H9 (cell line): ENCODE measurements at regions not wholly inside any gene's neighbourhood (a gene's known extent, or its start where the extent isn't known, plus 50 kb on each side); places are given as distances from the start of the nearest gene placed in this dataset.

ENCODE experiments used
- DNase-seq: peaks from one replicate; pipeline ENCODE4 v3.0.0-alpha.2; 2017
- H2AFZ ChIP-seq: one replicate; pipeline ENCODE4 v1.6.1; 2013; ENCODE audit warnings: mild to moderate bottlenecking, low read length, control low read depth, moderate library complexity
- H2AK5ac ChIP-seq: 2 replicates; pipeline ENCODE4 v1.6.1; 2013; ENCODE audit warnings: low read length, control low read depth, mixed read lengths; ENCODE audit not compliant: insufficient read length
- H2BK120ac ChIP-seq: one replicate; pipeline ENCODE4 v1.6.1; 2013; ENCODE audit warnings: low read depth, mild to moderate bottlenecking, low read length, control low read depth, inconsistent platforms; ENCODE audit not compliant: poor library complexity, severe bottlenecking
- H2BK12ac ChIP-seq: 2 replicates; pipeline ENCODE4 v1.6.1; 2013; ENCODE audit warnings: low read length, control low read depth, mixed read lengths, low read depth; ENCODE audit not compliant: insufficient read length
- H2BK15ac ChIP-seq: 2 replicates; pipeline ENCODE4 v1.6.1; 2013; ENCODE audit warnings: low read depth, low read length, control low read depth
- H2BK20ac ChIP-seq: one replicate; pipeline ENCODE4 v1.6.1; 2013; ENCODE audit warnings: low read depth, mild to moderate bottlenecking, low read length, control low read depth, inconsistent platforms; ENCODE audit not compliant: poor library complexity, severe bottlenecking
- H2BK5ac ChIP-seq: 2 replicates; pipeline ENCODE4 v1.6.1; 2013; ENCODE audit warnings: low read length, control low read depth, mixed read lengths; ENCODE audit not compliant: insufficient read length
- H3K14ac ChIP-seq: 2 replicates; pipeline ENCODE4 v1.6.1; 2013; ENCODE audit warnings: low read length, control low read depth; ENCODE audit not compliant: insufficient read depth
- H3K18ac ChIP-seq: 2 replicates; pipeline ENCODE4 v1.6.1; 2013; ENCODE audit warnings: low read depth, mild to moderate bottlenecking, mixed read lengths, low read length, control low read depth; ENCODE audit not compliant: insufficient read length
- H3K23ac ChIP-seq: 2 replicates; pipeline ENCODE4 v1.6.1; 2013; ENCODE audit warnings: low read length, control low read depth, mixed read lengths, low read depth; ENCODE audit not compliant: insufficient read length
- H3K23me2 ChIP-seq: 2 replicates; pipeline ENCODE4 v1.6.1; 2013; ENCODE audit warnings: low read depth, mild to moderate bottlenecking, mixed read lengths, low read length, control low read depth; ENCODE audit not compliant: insufficient read length, poor library complexity, severe bottlenecking
- H3K27ac ChIP-seq: 2 replicates; pipeline ENCODE4 v1.5.1; 2013; ENCODE audit warnings: low read length, control low read depth, mixed read lengths, low read depth; ENCODE audit not compliant: insufficient read length
- H3K27me3 ChIP-seq: 2 replicates; pipeline ENCODE4 v1.6.1; 2013; ENCODE audit warnings: low read length, control low read depth, inconsistent platforms; ENCODE audit not compliant: insufficient read depth
- H3K4ac ChIP-seq: 2 replicates; pipeline ENCODE4 v1.6.1; 2013; ENCODE audit warnings: low read depth, mild to moderate bottlenecking, control low read depth, inconsistent platforms, low read length, moderate library complexity
- H3K4me1 ChIP-seq: 2 replicates; pipeline ENCODE4 v1.6.1; 2013; ENCODE audit warnings: low read length, control low read depth, inconsistent platforms; ENCODE audit not compliant: insufficient read depth
- H3K4me2 ChIP-seq: 2 replicates; pipeline ENCODE4 v1.6.1; 2013; ENCODE audit warnings: low read length, control low read depth, mixed read lengths; ENCODE audit not compliant: insufficient read length, insufficient read depth
- H3K56ac ChIP-seq: 2 replicates; pipeline ENCODE4 v1.6.1; 2013; ENCODE audit warnings: low read depth, mild to moderate bottlenecking, mixed read lengths, low read length, control low read depth; ENCODE audit not compliant: insufficient read length
- H3K79me1 ChIP-seq: 2 replicates; pipeline ENCODE4 v1.6.1; 2013; ENCODE audit warnings: low read depth, mild to moderate bottlenecking, moderate library complexity, low read length, control low read depth, inconsistent platforms; ENCODE audit not compliant: insufficient read depth, poor library complexity, severe bottlenecking
- H3K79me2 ChIP-seq: 2 replicates; pipeline ENCODE4 v1.6.1; 2013; ENCODE audit warnings: low read length, control low read depth, inconsistent platforms; ENCODE audit not compliant: insufficient read depth
- H3K9ac ChIP-seq: 2 replicates; pipeline ENCODE4 v1.6.1; 2013; ENCODE audit warnings: low read length, control low read depth, mixed read lengths; ENCODE audit not compliant: insufficient read length; ENCODE audit errors: extremely low read depth
- H3K9me3 ChIP-seq: one replicate; pipeline ENCODE4 v1.6.1; 2013; ENCODE audit warnings: low read depth, low read length, inconsistent platforms; ENCODE audit not compliant: control insufficient read depth
- H3T11ph ChIP-seq: one replicate; pipeline ENCODE4 v1.6.1; 2013; ENCODE audit warnings: mild to moderate bottlenecking, low read length, control low read depth, inconsistent platforms
- H4K20me1 ChIP-seq: one replicate; pipeline ENCODE4 v1.6.1; 2013; ENCODE audit not compliant: control insufficient read depth, insufficient read length, insufficient read depth
- H4K5ac ChIP-seq: 2 replicates; pipeline ENCODE4 v1.6.1; 2013; ENCODE audit warnings: low read depth, mild to moderate bottlenecking, mixed read lengths, low read length, control low read depth; ENCODE audit not compliant: insufficient read length
- H4K8ac ChIP-seq: replicated peaks from 2 replicates; pipeline ENCODE4 v1.6.1; 2013; ENCODE audit warnings: low read length, control low read depth, mixed read lengths, low read depth; ENCODE audit not compliant: insufficient read length
- H4K91ac ChIP-seq: 2 replicates; pipeline ENCODE4 v1.6.1; 2013; ENCODE audit warnings: low read depth, mild to moderate bottlenecking, moderate library complexity, mixed read lengths, low read length, control low read depth; ENCODE audit not compliant: insufficient read length
- H3K27ac Mint-ChIP-seq, 3 experiments: 2 replicates in 2 of 3; 3 replicates in 1 of 3; pipeline ENCODE4 v1.8.0; 2020 to 2021; ENCODE audit warnings: mixed read lengths in 3 of 3, mild to moderate bottlenecking in 1 of 3, moderate library complexity in 1 of 3
- H3K27me3 Mint-ChIP-seq: 2 replicates; pipeline ENCODE4 v1.8.0; 2021; ENCODE audit warnings: low read depth, mild to moderate bottlenecking, moderate library complexity, mixed read lengths
- H3K36me3 Mint-ChIP-seq, 3 experiments: 2 replicates in 2 of 3; 3 replicates in 1 of 3; pipeline ENCODE4 v1.8.0; 2020 to 2021; ENCODE audit warnings: low read depth in 3 of 3, mixed read lengths in 3 of 3; ENCODE audit not compliant: insufficient read depth in 1 of 3
- H3K4me1 Mint-ChIP-seq, 2 experiments: 2 replicates each; pipeline ENCODE4 v1.8.0; 2020; ENCODE audit warnings: mixed read lengths in 2 of 2
- H3K4me3 Mint-ChIP-seq, 2 experiments: 2 replicates in 1 of 2; 3 replicates in 1 of 2; pipeline ENCODE4 v1.8.0; 2020 to 2021; ENCODE audit warnings: mild to moderate bottlenecking in 2 of 2, mixed read lengths in 2 of 2, moderate library complexity in 1 of 2
- H3K9me3 Mint-ChIP-seq, 2 experiments: 2 replicates in 1 of 2; 3 replicates in 1 of 2; pipeline ENCODE4 v1.8.0; 2020; ENCODE audit warnings: mild to moderate bottlenecking in 2 of 2, mixed read lengths in 2 of 2, moderate library complexity in 1 of 2
- WGBS: extraction: QIAGEN DNeasy Blood & Tissue Kit; methylation state at CpG from one replicate; pipeline ENCODE4 v1.1.7; 2013; ENCODE audit warnings: missing lambda C conversion rate, low lambda C conversion rate, mixed read lengths; ENCODE audit not compliant: insufficient read length; ENCODE audit errors: extremely low coverage; 5-methylcytosine and 5-hydroxymethylcytosine counted together
- TF ChIP-seq, protein P1 (sequence below): fragments of 200-600 bp; sonication (generic); conservative IDR thresholded peaks from 3 replicates; pipeline ENCODE4 v1.8.0; 2021; ENCODE audit warnings: antibody characterized with exemption, mild to moderate bottlenecking

DNA sequence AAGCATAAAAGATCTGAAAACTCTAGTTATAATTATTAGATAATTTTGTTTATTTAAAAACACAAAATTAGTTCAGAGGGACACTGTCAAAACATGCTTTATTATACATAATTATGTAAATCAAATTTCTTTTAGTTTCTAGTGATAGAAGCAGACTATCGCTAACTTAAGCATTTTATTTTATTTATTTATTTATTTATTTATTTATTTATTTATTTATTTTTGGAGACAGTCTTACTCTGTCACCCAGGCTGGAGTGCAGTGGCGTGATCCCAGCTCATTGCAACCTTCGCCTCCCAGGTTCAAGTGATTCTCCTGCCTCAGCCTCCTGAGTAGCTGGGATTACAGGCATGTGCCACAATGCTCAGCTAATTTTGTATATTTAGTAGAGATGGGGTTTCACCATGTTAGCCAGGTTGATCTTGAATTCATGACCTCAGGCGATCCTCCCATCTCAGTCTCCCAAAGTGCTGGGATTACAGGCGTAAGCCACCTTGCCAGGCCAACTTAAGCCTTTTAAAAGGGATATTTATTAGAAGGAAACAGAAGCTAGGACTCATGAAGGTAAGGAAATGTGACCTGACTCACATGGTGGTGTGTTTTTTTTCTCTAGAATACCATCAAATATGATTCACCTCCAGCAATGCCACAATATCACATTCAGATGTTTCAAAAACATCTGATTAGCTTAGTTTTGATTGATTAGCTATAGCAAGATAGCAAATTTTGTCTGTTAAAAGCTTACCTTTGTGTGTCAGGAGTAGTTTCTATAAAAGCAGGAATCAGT lies 1357.4 kb upstream of the ADGRL4 start:
- H3K4me3 Mint-ChIP-seq, result no peak overlapping the region
- H2BK20ac ChIP-seq, result no peak overlapping the region
- H4K8ac ChIP-seq, result no peak overlapping the region
- H3K27me3 Mint-ChIP-seq, result no peaks in the 10 kb centered on the region
- no peak overlapping the region for H3K27ac Mint-ChIP-seq
- no peak overlapping the region for H3K4ac ChIP-seq
- H2AK5ac ChIP-seq, result no peak overlapping the region
- no peak overlapping the region for H3K9ac ChIP-seq
- no peaks in the 10 kb centered on the region for H4K20me1 ChIP-seq
- H2BK12ac ChIP-seq, result no peak overlapping the region
- H2BK15ac ChIP-seq, result no peak overlapping the region
- no peak overlapping the region for H4K5ac ChIP-seq
- no peak overlapping the region for H3K27ac ChIP-seq
- H3K23me2 ChIP-seq, result no peaks in the 10 kb centered on the region
- no peak overlapping the region for H2BK5ac ChIP-seq
- H3K4me1 Mint-ChIP-seq, result peaks cover 4 to 5% of the 10 kb centered on the region in 2 experiments; a peak in 1 of 4 replicates
- H2BK120ac ChIP-seq, result no peak overlapping the region
- no peak overlapping the region for H3K18ac ChIP-seq
- H3K4me1 ChIP-seq, result no peaks in the 10 kb centered on the region
- no peak overlapping the region for H3T11ph ChIP-seq
- DNase-seq, result no peak
- no peaks in the 10 kb centered on the region for H3K79me2 ChIP-seq
- H3K14ac ChIP-seq, result no peak overlapping the region
- H4K91ac ChIP-seq, result no peak overlapping the region
- no peaks in the 10 kb centered on the region for H3K79me1 ChIP-seq
- H3K9me3 Mint-ChIP-seq, result no peaks in the 10 kb centered on the region
- no peaks in the 10 kb centered on the region for H3K27me3 ChIP-seq
- H3K23ac ChIP-seq, result no peak overlapping the region
- H3K36me3 Mint-ChIP-seq, result no peaks in the 10 kb centered on the region
- H3K56ac ChIP-seq, result no peak overlapping the region
- no peak overlapping the region for H3K4me2 ChIP-seq
- no CpG with 5 or more reads among the region's 5 CpGs for WGBS
- no peak overlapping the region for H2AFZ ChIP-seq
- TF ChIP-seq, protein P1, sequence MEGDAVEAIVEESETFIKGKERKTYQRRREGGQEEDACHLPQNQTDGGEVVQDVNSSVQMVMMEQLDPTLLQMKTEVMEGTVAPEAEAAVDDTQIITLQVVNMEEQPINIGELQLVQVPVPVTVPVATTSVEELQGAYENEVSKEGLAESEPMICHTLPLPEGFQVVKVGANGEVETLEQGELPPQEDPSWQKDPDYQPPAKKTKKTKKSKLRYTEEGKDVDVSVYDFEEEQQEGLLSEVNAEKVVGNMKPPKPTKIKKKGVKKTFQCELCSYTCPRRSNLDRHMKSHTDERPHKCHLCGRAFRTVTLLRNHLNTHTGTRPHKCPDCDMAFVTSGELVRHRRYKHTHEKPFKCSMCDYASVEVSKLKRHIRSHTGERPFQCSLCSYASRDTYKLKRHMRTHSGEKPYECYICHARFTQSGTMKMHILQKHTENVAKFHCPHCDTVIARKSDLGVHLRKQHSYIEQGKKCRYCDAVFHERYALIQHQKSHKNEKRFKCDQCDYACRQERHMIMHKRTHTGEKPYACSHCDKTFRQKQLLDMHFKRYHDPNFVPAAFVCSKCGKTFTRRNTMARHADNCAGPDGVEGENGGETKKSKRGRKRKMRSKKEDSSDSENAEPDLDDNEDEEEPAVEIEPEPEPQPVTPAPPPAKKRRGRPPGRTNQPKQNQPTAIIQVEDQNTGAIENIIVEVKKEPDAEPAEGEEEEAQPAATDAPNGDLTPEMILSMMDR, result no peak
- no peaks in the 10 kb centered on the region for H3K9me3 ChIP-seq
